ENCODE measurements at regions not wholly inside any gene's neighbourhood (a gene's known extent, or its start where the extent isn't known, plus 50 kb on each side); places are given as distances from the start of the nearest gene placed in this dataset.
A peak's percentile ranks its signal among the peaks of the same experiment; 100 is the strongest.

GRCh38 chr16:80489173-80489572 is 51.6 kb upstream of the DYNLRB2 start:
- DNase-seq (ENCODE audit: low read depth), result no peak

GRCh38 chr16:80488167-80488566 is 52.6 kb upstream of the DYNLRB2 start:
- no peak for DNase-seq (ENCODE audit: low read depth)

GRCh38 chr16:80480664-80481063 is 60.1 kb upstream of the DYNLRB2 start:
- no peak for DNase-seq (ENCODE audit: low read depth)

GRCh38 chr16:80477838-80478237 is 63.0 kb upstream of the DYNLRB2 start:
- DNase-seq (ENCODE audit: low read depth), result no peak

- no peak for DNase-seq (ENCODE audit: low read depth)
These were observed 72.8 kb upstream of the DYNLRB2 start for GRCh38 chr16:80468029-80468428.

GRCh38 chr16:80466024-80466987 is 74.5 kb upstream of the DYNLRB2 start:
- DNase-seq (ENCODE audit: low read depth), result peak; percentile 20

GRCh38 chr16:80463751-80464495 is 76.9 kb upstream of the DYNLRB2 start:
- no peak for DNase-seq (ENCODE audit: low read depth)

GRCh38 chr16:80463326-80463725 is 77.5 kb upstream of the DYNLRB2 start:
- no peak for DNase-seq (ENCODE audit: low read depth)

- no peak for DNase-seq (ENCODE audit: low read depth)
These were observed 77.9 kb upstream of the DYNLRB2 start for GRCh38 chr16:80462917-80463316.

- DNase-seq (ENCODE audit: low read depth), result no peak
These were observed 79.8 kb upstream of the DYNLRB2 start for GRCh38 chr16:80460988-80461387.

GRCh38 chr16:80459966-80460365 is 80.8 kb upstream of the DYNLRB2 start:
- DNase-seq (ENCODE audit: low read depth), result no peak

- no peak for DNase-seq (ENCODE audit: low read depth)
These were observed 81.4 kb upstream of the DYNLRB2 start for GRCh38 chr16:80459331-80459777.

- DNase-seq (ENCODE audit: low read depth), result no peak
These were observed 82.9 kb upstream of the DYNLRB2 start for GRCh38 chr16:80457871-80458270.

- no peak for DNase-seq (ENCODE audit: low read depth)
These were observed 86.0 kb upstream of the DYNLRB2 start for GRCh38 chr16:80454802-80455201.

- DNase-seq (ENCODE audit: low read depth), result no peak
These were observed 91.4 kb upstream of the DYNLRB2 start for GRCh38 chr16:80449392-80449791.

GRCh38 chr16:80447241-80447640 is 93.6 kb upstream of the DYNLRB2 start:
- DNase-seq (ENCODE audit: low read depth), result no peak

- DNase-seq (ENCODE audit: low read depth), result no peak
These were observed 98.0 kb upstream of the DYNLRB2 start for GRCh38 chr16:80442779-80443178.

GRCh38 chr16:80441935-80442334 is 98.9 kb upstream of the DYNLRB2 start:
- no peak for DNase-seq (ENCODE audit: low read depth)

- no peak for DNase-seq (ENCODE audit: low read depth)
These were observed 100.1 kb upstream of the DYNLRB2 start for GRCh38 chr16:80440667-80441066.

- DNase-seq (ENCODE audit: low read depth), result no peak
These were observed 103.1 kb upstream of the DYNLRB2 start for GRCh38 chr16:80437707-80438106.

- DNase-seq (ENCODE audit: low read depth), result no peak
These were observed 104.3 kb upstream of the DYNLRB2 start for GRCh38 chr16:80436510-80436909.

- no peak for DNase-seq (ENCODE audit: low read depth)
These were observed 107.2 kb upstream of the DYNLRB2 start for GRCh38 chr16:80433623-80434022.

- no peak for DNase-seq (ENCODE audit: low read depth)
These were observed 113.0 kb upstream of the DYNLRB2 start for GRCh38 chr16:80427795-80428194.

All from stimulated activated CD8-positive, alpha-beta memory T cell treated with anti-CD3 and anti-CD28 coated beads, Interleukin-15, amount 100 ng/mL, for 24 hours (primary cell).